GM23338 (cell line): ENCODE measurements at regions not wholly inside any gene's neighbourhood (a gene's known extent, or its start where the extent isn't known, plus 50 kb on each side); places are given as distances from the start of the nearest gene placed in this dataset.

Experiments used
- CREB1 ChIP-seq: fragments of 250-450 bp; sonication (Bioruptor Pico); IDR thresholded peaks from 2 replicates; pipeline ENCODE4 v1.5.0; 2020; ENCODE audit warnings: low read depth, mild to moderate bottlenecking, moderate library complexity
- ETS1 ChIP-seq: IDR thresholded peaks from 2 replicates; pipeline ENCODE4 v1.6.1; 2016; ENCODE audit warnings: antibody characterized with exemption
- EZH2 ChIP-seq: fragments of 200-600 bp; sonication (generic); IDR thresholded peaks from one replicate; pipeline ENCODE4 v1.8.0; 2017; ENCODE audit warnings: antibody characterized with exemption, mild to moderate bottlenecking, low read depth; ENCODE audit not compliant: unreplicated experiment
- EZH2phosphoT487 ChIP-seq: fragments of 200-600 bp; sonication (generic); IDR thresholded peaks from one replicate; pipeline ENCODE4 v1.8.1; 2018; ENCODE audit warnings: antibody characterized with exemption; ENCODE audit not compliant: unreplicated experiment
- JUNB ChIP-seq: IDR thresholded peaks from one replicate; pipeline ENCODE4 v1.6.1; 2016; ENCODE audit warnings: antibody characterized with exemption; ENCODE audit not compliant: unreplicated experiment
- POLR2AphosphoS5 ChIP-seq: IDR thresholded peaks from 2 replicates; pipeline ENCODE4 v1.6.1; 2016; ENCODE audit warnings: antibody characterized with exemption, low read depth
- STAT1 ChIP-seq: IDR thresholded peaks from one replicate; pipeline ENCODE4 v1.6.1; 2016; ENCODE audit warnings: antibody characterized with exemption; ENCODE audit not compliant: unreplicated experiment
- ZNF114 ChIP-seq: fragments of 250-450 bp; sonication (Bioruptor Pico); IDR thresholded peaks from 2 replicates; pipeline ENCODE4 v1.5.0; 2020; ENCODE audit warnings: mild to moderate bottlenecking, moderate library complexity
- ZNF331 ChIP-seq: fragments of 250-450 bp; sonication (Bioruptor Pico); IDR thresholded peaks from 2 replicates; pipeline ENCODE4 v1.5.0; 2020; ENCODE audit warnings: low read depth, mild to moderate bottlenecking, moderate library complexity
- TF ChIP-seq, protein P1 (sequence below), 2 experiments: fragments of 200-600 bp in 1 of 2; sonication (generic) in 1 of 2; conservative IDR thresholded peaks; 2 replicates each; pipeline versions ENCODE4 v1.5.1 to v1.6.1; 2016 to 2017; ENCODE audit warnings: antibody characterized with exemption in 2 of 2, low read depth in 2 of 2, mild to moderate bottlenecking in 2 of 2, moderate library complexity in 1 of 2
- TF ChIP-seq, protein P2 (sequence below): IDR thresholded peaks from one replicate; pipeline ENCODE4 v1.6.1; 2018; ENCODE audit warnings: antibody characterized with exemption; ENCODE audit not compliant: unreplicated experiment

DNA sequence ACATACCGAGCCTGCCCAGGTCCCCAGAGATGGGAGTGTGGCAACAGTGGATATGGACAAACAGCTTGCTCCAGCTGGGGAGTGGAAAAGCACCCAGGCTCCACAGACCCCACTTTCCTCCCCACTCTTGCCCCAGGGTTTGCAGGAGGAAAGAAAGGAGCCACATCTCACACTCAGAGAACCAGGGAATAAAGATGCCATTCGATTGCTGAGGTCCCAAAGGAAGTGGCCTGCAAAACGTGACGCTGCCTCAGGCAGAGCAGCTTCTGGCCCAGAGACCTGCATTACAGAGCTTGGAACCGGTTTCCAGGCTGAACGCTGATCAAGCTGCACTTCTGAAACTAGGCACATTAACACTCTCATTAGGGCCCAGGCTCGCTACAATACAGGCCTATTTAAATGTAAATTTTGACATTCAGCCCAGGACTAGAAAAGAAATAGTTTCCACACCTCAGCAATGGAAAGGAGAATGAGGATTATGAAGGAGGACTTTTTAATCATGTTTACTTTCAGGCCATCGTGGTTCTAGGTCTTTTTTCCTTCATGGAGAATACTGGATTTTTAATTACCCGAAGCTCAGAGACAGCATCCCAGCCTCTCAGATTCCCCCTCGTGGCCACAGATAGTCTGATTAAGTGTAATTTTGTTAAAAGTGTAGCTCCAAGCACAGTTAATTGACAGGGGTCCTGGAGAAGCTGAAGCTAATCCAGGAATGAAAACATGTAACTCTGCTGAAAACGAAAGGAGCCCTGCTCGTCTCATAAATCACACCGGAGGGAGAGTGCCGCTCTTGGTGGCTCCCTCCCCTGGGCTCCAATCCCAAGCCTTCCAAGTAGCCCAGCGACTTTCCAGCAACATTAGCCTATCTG is 221.3 kb upstream of the RAB6C start:
- TF ChIP-seq, protein P1, sequence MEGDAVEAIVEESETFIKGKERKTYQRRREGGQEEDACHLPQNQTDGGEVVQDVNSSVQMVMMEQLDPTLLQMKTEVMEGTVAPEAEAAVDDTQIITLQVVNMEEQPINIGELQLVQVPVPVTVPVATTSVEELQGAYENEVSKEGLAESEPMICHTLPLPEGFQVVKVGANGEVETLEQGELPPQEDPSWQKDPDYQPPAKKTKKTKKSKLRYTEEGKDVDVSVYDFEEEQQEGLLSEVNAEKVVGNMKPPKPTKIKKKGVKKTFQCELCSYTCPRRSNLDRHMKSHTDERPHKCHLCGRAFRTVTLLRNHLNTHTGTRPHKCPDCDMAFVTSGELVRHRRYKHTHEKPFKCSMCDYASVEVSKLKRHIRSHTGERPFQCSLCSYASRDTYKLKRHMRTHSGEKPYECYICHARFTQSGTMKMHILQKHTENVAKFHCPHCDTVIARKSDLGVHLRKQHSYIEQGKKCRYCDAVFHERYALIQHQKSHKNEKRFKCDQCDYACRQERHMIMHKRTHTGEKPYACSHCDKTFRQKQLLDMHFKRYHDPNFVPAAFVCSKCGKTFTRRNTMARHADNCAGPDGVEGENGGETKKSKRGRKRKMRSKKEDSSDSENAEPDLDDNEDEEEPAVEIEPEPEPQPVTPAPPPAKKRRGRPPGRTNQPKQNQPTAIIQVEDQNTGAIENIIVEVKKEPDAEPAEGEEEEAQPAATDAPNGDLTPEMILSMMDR (conservative IDR thresholded peaks at IDR 0.05; ENCODE audit: low read depth in 2 of 2): no peak
- no peak for TF ChIP-seq POLR2AphosphoS5
- TF ChIP-seq EZH2phosphoT487: no peak
- no peak for TF ChIP-seq EZH2
- TF ChIP-seq, protein P2, sequence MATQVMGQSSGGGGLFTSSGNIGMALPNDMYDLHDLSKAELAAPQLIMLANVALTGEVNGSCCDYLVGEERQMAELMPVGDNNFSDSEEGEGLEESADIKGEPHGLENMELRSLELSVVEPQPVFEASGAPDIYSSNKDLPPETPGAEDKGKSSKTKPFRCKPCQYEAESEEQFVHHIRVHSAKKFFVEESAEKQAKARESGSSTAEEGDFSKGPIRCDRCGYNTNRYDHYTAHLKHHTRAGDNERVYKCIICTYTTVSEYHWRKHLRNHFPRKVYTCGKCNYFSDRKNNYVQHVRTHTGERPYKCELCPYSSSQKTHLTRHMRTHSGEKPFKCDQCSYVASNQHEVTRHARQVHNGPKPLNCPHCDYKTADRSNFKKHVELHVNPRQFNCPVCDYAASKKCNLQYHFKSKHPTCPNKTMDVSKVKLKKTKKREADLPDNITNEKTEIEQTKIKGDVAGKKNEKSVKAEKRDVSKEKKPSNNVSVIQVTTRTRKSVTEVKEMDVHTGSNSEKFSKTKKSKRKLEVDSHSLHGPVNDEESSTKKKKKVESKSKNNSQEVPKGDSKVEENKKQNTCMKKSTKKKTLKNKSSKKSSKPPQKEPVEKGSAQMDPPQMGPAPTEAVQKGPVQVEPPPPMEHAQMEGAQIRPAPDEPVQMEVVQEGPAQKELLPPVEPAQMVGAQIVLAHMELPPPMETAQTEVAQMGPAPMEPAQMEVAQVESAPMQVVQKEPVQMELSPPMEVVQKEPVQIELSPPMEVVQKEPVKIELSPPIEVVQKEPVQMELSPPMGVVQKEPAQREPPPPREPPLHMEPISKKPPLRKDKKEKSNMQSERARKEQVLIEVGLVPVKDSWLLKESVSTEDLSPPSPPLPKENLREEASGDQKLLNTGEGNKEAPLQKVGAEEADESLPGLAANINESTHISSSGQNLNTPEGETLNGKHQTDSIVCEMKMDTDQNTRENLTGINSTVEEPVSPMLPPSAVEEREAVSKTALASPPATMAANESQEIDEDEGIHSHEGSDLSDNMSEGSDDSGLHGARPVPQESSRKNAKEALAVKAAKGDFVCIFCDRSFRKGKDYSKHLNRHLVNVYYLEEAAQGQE: no peak
- TF ChIP-seq ZNF114 (CRISPR knock-in tag): no peak
- 0 out of 2 replicates have a peak, but pooled peaks have one; percentile 13 for TF ChIP-seq CREB1 (CRISPR knock-in tag)
- no peak for TF ChIP-seq JUNB
- TF ChIP-seq STAT1: no peak
- TF ChIP-seq ZNF331 (CRISPR knock-in tag): no peak
- TF ChIP-seq ETS1: no peak
